Renal pelvis (tissue), 1 donor: ENCODE measurements at regions not wholly inside any gene's neighbourhood (a gene's known extent, or its start where the extent isn't known, plus 50 kb on each side); places are given as distances from the start of the nearest gene placed in this dataset.

Experiments used
- DNase-seq: peaks from one replicate; pipeline ENCODE4 v3.0.0-alpha.2; 2013

DNA sequence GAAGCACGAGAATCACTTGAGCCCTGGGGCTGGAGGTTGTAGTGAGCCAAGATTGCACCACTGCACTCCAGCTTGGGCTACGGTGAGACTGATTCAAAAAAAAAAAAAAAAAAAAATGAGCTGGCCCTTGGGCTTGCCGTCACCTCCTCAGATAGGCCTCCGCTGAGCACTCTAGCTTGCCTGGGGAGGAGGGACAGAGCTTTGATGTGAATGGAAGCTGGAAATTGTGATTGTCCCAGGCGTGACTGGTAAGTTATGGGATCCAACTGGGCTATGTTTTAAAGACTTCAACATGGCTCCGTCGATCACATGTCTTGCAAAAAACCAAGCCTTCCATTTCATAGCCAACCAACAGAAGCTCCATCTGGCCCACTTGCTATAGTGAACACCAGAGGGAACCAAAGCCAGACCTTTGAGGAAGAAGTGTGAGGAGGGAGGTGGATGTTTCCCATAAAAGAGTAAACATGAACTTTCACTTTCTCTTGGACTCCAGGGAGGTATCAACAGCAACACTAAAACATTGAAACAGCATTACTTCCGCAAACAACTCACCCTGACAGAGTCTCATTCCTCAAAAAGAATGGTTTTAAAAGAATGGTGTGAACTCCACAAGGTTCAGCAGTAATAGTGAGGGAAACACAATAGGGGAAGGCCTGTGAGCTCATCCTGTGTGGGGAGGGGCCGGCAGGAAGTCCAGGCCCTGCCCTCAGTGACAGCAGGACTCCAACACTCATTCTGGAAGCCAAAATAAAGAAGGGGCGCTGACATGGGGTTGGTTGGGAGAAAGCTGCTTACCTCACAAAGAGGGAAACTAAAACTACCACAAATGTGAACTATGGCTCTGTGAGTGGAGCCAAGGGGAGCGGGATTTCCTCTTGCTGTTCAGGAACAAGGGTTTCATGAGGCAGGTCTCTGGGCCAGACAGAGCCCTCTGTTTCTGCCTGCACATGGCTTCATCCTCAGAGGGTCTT, 59.2 kb upstream of the IL12A start:
- DNase-seq, result peak; percentile 27

DNA sequence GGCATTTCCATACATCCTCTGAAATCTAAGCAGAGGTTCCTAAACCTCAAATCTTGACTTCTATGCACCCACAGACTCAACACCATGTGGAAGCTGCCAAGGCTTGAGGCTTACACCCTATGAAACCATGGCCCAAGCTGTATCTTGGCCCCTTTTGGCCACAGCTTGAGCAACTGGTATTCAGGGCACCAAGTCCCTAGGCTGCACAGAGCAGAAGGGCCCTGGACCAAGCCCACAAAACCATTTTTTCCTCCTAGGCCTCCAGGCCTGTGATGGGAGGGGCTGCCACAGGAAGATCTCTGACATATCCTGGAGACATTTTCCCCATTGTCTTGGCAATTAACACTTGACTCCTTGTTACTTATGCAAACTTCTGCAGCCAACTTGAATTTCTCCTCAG, 54.4 kb upstream of the IL12A start:
- no peak for DNase-seq

- no peak for DNase-seq
Measured at GRCh38 chr3:159936541-159936940, 52.1 kb upstream of the IL12A start.

DNA sequence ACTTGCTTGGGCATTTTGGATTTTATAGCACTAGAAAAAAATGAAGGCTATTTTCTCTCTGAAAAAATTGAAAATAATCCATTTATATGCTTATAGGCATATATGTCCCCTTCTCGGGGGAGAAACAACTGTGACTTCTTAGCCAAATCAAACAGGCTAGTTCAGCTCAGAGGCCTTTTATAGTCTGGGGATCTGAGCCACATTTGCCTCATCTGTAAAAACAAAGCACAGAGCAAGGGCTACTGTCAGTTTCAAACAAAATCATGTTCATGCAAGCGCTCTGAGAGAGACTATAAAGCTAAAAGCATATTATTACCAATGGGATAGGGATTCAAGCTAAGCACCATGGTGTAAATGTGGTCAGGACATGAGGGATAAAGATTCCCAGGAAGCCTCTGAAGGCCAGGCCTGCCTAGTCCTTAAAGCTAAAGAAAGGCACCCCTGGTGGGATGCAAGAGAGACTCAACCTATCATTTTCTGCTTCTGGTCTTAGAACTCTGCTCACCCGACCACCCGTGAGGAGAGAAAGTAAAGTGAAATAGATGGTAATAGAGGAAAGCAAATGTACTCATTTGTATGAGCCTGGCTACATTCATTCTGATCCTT, 51.0 kb upstream of the IL12A start:
- no peak for DNase-seq

DNA sequence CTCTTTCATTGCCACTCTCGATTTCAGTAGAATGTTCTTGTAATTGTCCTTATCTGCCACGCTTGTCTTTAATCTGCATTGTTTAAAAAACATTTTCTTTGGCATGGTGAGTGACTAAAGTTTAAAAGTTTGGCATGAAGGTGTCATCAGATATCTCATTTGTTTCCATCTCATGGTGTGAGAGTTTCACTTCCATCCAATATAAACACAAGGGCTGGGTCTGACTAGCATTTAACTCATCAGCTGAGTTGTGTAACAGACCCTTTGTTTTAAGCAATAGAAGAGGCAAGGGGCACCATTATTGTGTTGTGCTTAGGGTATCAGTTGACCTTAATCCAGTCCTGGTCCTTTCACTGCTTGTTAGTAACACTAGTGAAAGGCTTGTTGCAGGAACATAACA, 49.9 kb upstream of the IL12A start:
- no peak for DNase-seq
